GM19025 (cell line): ENCODE measurements at regions not wholly inside any gene's neighbourhood (a gene's known extent, or its start where the extent isn't known, plus 50 kb on each side); places are given as distances from the start of the nearest gene placed in this dataset.

ENCODE experiments used
- ATAC-seq: cut with Tn5 transposase; IDR thresholded peaks from one replicate; pipeline ENCODE4 v1.9.1; 2021; ENCODE audit warnings: mild to moderate bottlenecking, low read depth, moderate library complexity; ENCODE audit not compliant: unreplicated experiment

- ATAC-seq, result no peak
These were observed 1494.6 kb downstream of the TBC1D22A start for GRCh38 chr22:48256776-48257684.

GRCh38 chr22:48256041-48256739, 1493.7 kb downstream of the TBC1D22A start:
- ATAC-seq, result no peak

GRCh38 chr22:48254311-48254873, 1491.9 kb downstream of the TBC1D22A start:
- no peak for ATAC-seq

GRCh38 chr22:48253573-48253972, 1491.1 kb downstream of the TBC1D22A start:
- no peak for ATAC-seq

- ATAC-seq, result no peak
These were observed 1490.7 kb downstream of the TBC1D22A start for GRCh38 chr22:48253136-48253535.

GRCh38 chr22:48251629-48252028, 1489.2 kb downstream of the TBC1D22A start:
- no peak for ATAC-seq

- ATAC-seq, result no peak
These were observed 1488.6 kb downstream of the TBC1D22A start for GRCh38 chr22:48250937-48251530.

- no peak for ATAC-seq
These were observed 1487.9 kb downstream of the TBC1D22A start for GRCh38 chr22:48250286-48250895.

- ATAC-seq, result no peak
These were observed 1487.3 kb downstream of the TBC1D22A start for GRCh38 chr22:48249713-48250268.

- ATAC-seq, result no peak
These were observed 1486.5 kb downstream of the TBC1D22A start for GRCh38 chr22:48248901-48249455.

- no peak for ATAC-seq
These were observed 1485.4 kb downstream of the TBC1D22A start for GRCh38 chr22:48247829-48248228.

GRCh38 chr22:48245196-48245485, 1482.7 kb downstream of the TBC1D22A start:
- ATAC-seq, result no peak

- no peak for ATAC-seq
These were observed 1482.1 kb downstream of the TBC1D22A start for GRCh38 chr22:48244388-48245195.

- ATAC-seq, result no peak
These were observed 1480.0 kb downstream of the TBC1D22A start for GRCh38 chr22:48242461-48242864.

GRCh38 chr22:48241658-48242057, 1479.2 kb downstream of the TBC1D22A start:
- no peak for ATAC-seq

- no peak for ATAC-seq
These were observed 1478.4 kb downstream of the TBC1D22A start for GRCh38 chr22:48240935-48241230.

- no peak for ATAC-seq
These were observed 1477.9 kb downstream of the TBC1D22A start for GRCh38 chr22:48240148-48240934.

- no peak for ATAC-seq
These were observed 1477.2 kb downstream of the TBC1D22A start for GRCh38 chr22:48239461-48240147.
